ENCODE measurements at regions not wholly inside any gene's neighbourhood (a gene's known extent, or its start where the extent isn't known, plus 50 kb on each side); places are given as distances from the start of the nearest gene placed in this dataset.

DNA sequence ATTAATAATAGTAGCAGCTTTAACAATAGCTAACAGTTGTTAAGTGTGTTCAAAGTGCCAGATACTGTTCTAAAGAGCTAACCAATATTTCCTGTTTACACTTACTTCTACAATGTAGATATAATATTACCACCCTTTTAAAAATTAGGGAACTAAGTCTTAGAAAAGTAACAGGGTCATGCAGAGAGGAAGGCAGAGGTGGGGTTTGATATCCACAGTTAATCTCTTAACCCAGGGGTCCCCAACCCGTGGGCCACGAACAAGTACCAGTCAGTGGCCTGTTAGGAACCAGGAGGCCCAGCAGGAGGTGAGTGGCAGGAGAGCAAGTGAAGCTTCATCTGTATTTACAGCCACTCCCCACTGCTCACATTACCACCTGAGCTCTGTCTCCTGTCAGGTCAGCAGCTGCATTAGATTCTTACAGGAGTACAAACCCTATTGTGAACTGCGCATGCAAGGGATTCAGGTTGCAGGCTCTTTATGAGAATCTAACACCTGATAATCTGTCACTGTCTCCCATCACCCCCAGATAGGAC is 89.1 kb downstream of the ACTL7B start:
- WGBS, 2 experiments: 35 to 40% methylated on average over 3 of the region's 3 CpGs
- H3K36me3 ChIP-seq (ENCODE audit: control insufficient read depth, insufficient read depth, low read length): no peaks in the 10 kb centered on the region
- H3K9me3 ChIP-seq (ENCODE audit: control insufficient read depth, low read length): no peaks in the 10 kb centered on the region
- H3K27ac ChIP-seq (ENCODE audit: insufficient read depth, low read depth, low read length, poor library complexity, severe bottlenecking): no peak overlapping the region
- H3K4me3 ChIP-seq (ENCODE audit: insufficient read depth, low read depth, low read length): no peak overlapping the region
- no peaks in the 10 kb centered on the region for H3K27me3 ChIP-seq (ENCODE audit: control insufficient read depth, insufficient read depth, low read length, poor library complexity, severe bottlenecking)
- no peaks in the 10 kb centered on the region for H3K4me1 ChIP-seq (ENCODE audit: control insufficient read depth, insufficient read depth, low read length)

DNA sequence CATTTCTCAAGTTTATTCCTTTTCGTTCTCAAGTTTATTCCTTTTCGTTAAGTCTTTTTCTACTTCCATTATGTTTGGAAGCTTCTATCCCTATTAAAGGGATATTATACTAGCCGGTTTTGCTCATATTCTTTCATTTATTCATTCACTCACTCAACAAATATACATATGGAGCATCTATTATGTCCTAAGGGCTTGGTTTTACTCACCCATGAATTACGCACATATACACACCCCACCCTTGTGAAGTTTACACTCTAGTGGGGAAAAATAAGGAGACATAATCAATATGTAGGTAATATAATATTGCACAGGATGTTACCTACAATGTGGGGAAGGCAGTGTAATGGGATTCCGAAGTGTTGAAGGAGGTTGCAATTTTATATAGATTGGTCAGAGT is 90.5 kb downstream of the ACTL7B start:
- 93 to 96% methylated on average over 4 of the region's 5 CpGs for WGBS, 2 experiments
- no peaks in the 10 kb centered on the region for H3K27me3 ChIP-seq (ENCODE audit: control insufficient read depth, insufficient read depth, low read length, poor library complexity, severe bottlenecking)
- H3K4me3 ChIP-seq (ENCODE audit: insufficient read depth, low read depth, low read length): no peak overlapping the region
- H3K9me3 ChIP-seq (ENCODE audit: control insufficient read depth, low read length): no peaks in the 10 kb centered on the region
- no peaks in the 10 kb centered on the region for H3K4me1 ChIP-seq (ENCODE audit: control insufficient read depth, insufficient read depth, low read length)
- H3K36me3 ChIP-seq (ENCODE audit: control insufficient read depth, insufficient read depth, low read length): no peaks in the 10 kb centered on the region
- H3K27ac ChIP-seq (ENCODE audit: insufficient read depth, low read depth, low read length, poor library complexity, severe bottlenecking): no peak overlapping the region

DNA sequence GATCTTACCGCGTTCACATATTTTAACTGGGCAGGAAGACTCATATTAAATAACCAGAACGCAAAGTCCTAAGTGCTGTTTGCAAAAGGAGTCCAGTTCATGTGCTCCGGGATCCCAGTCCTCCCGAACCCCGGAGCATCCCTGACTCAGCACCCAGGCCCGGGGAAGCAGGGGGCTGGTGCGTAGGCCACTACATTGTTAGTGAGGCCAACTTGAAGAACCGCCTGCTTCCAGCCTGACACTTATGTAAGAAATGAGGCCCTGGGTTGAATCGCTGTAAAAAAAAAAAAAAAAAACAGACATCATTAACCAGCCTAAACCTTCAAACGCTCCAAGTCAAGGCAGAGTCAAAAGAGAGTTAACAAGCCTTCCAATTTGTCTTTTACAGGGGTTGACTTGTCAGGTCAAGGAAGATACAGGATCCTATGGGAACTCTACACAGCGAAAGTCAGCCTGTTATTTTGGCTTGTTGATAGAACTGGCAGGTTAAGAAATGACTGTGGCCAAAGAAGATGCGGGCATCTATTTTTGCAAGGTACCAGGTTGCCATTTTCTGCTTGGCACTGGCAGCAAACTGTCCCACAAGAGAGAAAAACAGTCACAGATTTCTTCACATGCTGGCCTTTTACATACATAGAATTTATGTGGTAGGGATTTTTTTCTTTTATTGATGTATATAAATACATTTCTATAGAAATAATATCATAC is 93.3 kb downstream of the ACTL7B start:
- H3K4me3 ChIP-seq (ENCODE audit: insufficient read depth, low read depth, low read length): no peak overlapping the region
- WGBS, 2 experiments: 90 to 91% methylated on average over 13 of the region's 13 CpGs
- H3K9me3 ChIP-seq (ENCODE audit: control insufficient read depth, low read length): no peaks in the 10 kb centered on the region
- H3K4me1 ChIP-seq (ENCODE audit: control insufficient read depth, insufficient read depth, low read length): no peaks in the 10 kb centered on the region
- H3K27me3 ChIP-seq (ENCODE audit: control insufficient read depth, insufficient read depth, low read length, poor library complexity, severe bottlenecking): no peaks in the 10 kb centered on the region
- no peaks in the 10 kb centered on the region for H3K36me3 ChIP-seq (ENCODE audit: control insufficient read depth, insufficient read depth, low read length)
- no peak overlapping the region for H3K27ac ChIP-seq (ENCODE audit: insufficient read depth, low read depth, low read length, poor library complexity, severe bottlenecking)

DNA sequence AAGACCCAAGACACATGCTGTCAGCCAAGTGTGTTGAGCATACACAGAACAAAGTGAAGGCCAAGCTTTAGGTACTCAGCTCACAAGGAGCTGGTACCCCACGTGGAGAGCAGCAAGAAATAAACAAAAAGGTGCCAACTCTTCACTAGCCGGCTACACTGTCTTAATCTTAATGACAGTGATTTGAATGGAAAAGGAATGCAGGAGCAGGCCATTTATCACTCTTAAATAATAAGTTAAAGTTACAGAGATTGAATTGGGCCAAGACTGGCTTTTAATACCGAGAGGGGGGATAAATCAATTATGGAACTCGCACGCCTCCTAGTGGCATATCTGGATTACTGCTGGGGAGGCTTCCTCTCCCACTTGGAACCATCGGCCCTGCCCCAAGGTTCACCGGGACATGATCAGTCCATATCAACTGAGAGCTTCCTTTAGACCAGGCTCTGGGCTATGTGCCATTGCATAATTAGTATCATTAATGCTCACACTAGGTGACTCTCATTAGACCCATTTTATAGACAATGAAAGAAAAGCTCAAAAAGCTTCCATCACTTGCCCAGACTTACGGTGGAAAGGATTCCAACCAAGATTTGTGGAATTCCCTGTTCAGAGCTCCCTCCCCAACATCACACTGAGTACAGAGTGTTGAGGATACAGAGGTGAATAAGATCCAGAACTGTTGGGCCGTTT is 94.0 kb downstream of the ACTL7B start:
- H3K9me3 ChIP-seq (ENCODE audit: control insufficient read depth, low read length): no peaks in the 10 kb centered on the region
- H3K4me3 ChIP-seq (ENCODE audit: insufficient read depth, low read depth, low read length): no peak overlapping the region
- 46 to 48% methylated on average over 9 of the region's 9 CpGs for WGBS, 2 experiments
- H3K27ac ChIP-seq (ENCODE audit: insufficient read depth, low read depth, low read length, poor library complexity, severe bottlenecking): no peak overlapping the region
- H3K27me3 ChIP-seq (ENCODE audit: control insufficient read depth, insufficient read depth, low read length, poor library complexity, severe bottlenecking): no peaks in the 10 kb centered on the region
- H3K36me3 ChIP-seq (ENCODE audit: control insufficient read depth, insufficient read depth, low read length): no peaks in the 10 kb centered on the region
- no peaks in the 10 kb centered on the region for H3K4me1 ChIP-seq (ENCODE audit: control insufficient read depth, insufficient read depth, low read length)

DNA sequence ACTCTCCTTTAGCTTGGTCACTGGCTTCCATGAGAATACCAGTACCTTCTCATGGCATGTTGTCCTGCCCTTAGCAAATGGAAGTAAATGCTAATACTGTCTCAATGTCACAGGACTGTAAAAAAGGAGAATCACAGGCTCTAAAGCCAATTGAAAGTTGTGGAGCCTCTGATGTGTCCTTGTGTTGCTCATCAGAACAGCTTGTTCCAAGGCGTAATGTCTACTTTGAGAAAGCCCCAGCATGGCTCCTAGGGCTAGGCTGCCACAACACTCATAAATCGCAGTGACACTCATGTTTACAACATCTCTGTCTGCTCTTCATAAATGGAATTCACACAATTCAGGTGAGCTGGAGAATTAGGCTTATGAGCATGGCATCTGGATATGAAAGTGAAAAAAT is 94.9 kb downstream of the ACTL7B start:
- Histone ChIP-seq H3K4me3 (ENCODE audit: insufficient read depth, low read depth, low read length) (no peak overlapping the region), H3K27me3 (ENCODE audit: control insufficient read depth, insufficient read depth, low read length, poor library complexity, severe bottlenecking) (no peaks in the 10 kb centered on the region), H3K27ac (ENCODE audit: insufficient read depth, low read depth, low read length, poor library complexity, severe bottlenecking) (no peak overlapping the region), H3K4me1 (ENCODE audit: control insufficient read depth, insufficient read depth, low read length) (no peaks in the 10 kb centered on the region), H3K36me3 (ENCODE audit: control insufficient read depth, insufficient read depth, low read length) (no peaks in the 10 kb centered on the region), H3K9me3 (ENCODE audit: control insufficient read depth, low read length) (no peaks in the 10 kb centered on the region)
- WGBS, 2 experiments: 83 to 91% methylated on average over 2 of the region's 2 CpGs

DNA sequence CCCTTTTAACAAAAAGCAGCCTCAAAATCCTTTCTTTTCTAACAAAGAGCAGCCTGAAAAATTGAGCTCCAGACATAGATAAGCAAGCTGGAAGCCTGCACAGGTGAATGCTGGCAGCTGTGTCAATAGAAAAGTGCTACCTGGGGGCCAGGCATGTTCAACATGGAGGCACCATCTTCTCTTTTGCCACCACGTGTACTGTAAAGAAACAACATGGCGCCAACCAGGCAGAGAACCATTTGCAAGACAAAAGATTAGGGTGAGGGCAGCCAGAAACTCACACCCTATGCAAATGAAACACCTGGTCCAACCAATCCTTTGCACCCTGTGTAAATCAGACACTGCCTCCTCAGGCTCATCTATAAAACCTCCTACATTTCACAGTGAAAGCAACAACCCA is 96.0 kb downstream of the ACTL7B start:
- H3K27ac ChIP-seq (ENCODE audit: insufficient read depth, low read depth, low read length, poor library complexity, severe bottlenecking): no peak overlapping the region
- H3K27me3 ChIP-seq (ENCODE audit: control insufficient read depth, insufficient read depth, low read length, poor library complexity, severe bottlenecking): no peaks in the 10 kb centered on the region
- no peaks in the 10 kb centered on the region for H3K9me3 ChIP-seq (ENCODE audit: control insufficient read depth, low read length)
- no peaks in the 10 kb centered on the region for H3K4me1 ChIP-seq (ENCODE audit: control insufficient read depth, insufficient read depth, low read length)
- H3K4me3 ChIP-seq (ENCODE audit: insufficient read depth, low read depth, low read length): no peak overlapping the region
- H3K36me3 ChIP-seq (ENCODE audit: control insufficient read depth, insufficient read depth, low read length): no peaks in the 10 kb centered on the region
- WGBS, 2 experiments: 84 to 88% methylated on average over 2 of the region's 2 CpGs

DNA sequence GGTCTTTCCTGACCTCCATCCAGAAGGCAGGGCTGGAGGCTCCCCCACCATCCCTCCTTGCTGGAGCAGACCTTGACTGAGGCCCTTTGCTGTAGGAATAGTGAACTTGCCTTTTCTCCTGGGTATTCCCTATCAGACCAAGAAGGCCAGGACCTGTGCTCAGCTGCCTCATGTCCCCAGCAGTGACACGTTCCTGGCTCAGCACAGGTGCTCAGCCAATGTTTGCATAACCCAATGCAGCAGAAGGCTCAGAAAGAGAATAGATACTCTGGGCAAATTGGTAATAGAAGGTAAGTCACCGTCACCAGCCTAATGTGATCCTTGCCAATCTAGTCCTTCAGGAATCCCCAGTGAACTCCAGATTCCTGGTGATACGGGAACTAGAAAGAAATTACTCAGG is 96.4 kb downstream of the ACTL7B start:
- Histone ChIP-seq H3K4me3 (ENCODE audit: insufficient read depth, low read depth, low read length) (no peak overlapping the region), H3K27ac (ENCODE audit: insufficient read depth, low read depth, low read length, poor library complexity, severe bottlenecking) (no peak overlapping the region), H3K27me3 (ENCODE audit: control insufficient read depth, insufficient read depth, low read length, poor library complexity, severe bottlenecking) (no peaks in the 10 kb centered on the region), H3K36me3 (ENCODE audit: control insufficient read depth, insufficient read depth, low read length) (no peaks in the 10 kb centered on the region), H3K4me1 (ENCODE audit: control insufficient read depth, insufficient read depth, low read length) (no peaks in the 10 kb centered on the region), H3K9me3 (ENCODE audit: control insufficient read depth, low read length) (no peaks in the 10 kb centered on the region)
- 93 to 96% methylated on average over 3 of the region's 3 CpGs for WGBS, 2 experiments

DNA sequence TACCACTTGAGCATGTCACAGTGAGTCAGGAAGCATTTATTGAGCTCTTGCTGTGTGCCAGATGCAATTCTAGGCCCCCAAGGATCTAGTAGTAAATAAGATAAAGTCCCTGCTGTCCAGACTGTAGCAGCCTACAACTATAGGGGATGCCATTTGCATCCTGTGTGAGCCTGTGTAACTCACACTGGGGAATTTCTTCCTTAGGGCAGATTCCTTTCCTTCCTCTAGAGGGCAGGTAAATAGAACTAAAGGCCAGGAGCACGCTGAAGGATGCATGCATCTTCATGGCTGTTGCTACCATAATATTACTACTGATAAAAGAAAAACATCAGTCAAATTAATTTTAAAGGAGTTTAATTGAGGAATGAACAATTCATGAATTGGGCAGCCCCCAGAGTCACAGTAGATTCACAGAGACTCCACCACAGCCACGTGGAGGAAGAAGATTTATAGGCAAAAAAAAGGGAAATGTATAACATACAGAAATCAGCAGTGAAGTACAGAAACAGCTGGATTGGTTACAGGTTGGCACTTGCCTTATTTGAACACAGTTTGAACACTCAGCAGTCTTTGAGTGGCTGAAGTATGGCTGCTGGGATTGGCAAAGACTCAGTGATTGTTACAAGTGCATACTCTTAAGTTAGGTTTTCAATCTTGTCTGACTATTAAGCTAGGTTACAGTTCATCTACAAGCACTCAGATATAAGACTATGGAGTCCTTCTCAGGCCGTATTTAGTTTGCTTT is 98.9 kb downstream of the ACTL7B start:
- no peaks in the 10 kb centered on the region for H3K36me3 ChIP-seq (ENCODE audit: control insufficient read depth, insufficient read depth, low read length)
- no peaks in the 10 kb centered on the region for H3K27me3 ChIP-seq (ENCODE audit: control insufficient read depth, insufficient read depth, low read length, poor library complexity, severe bottlenecking)
- H3K4me3 ChIP-seq (ENCODE audit: insufficient read depth, low read depth, low read length): no peak overlapping the region
- H3K27ac ChIP-seq (ENCODE audit: insufficient read depth, low read depth, low read length, poor library complexity, severe bottlenecking): no peak overlapping the region
- no peaks in the 10 kb centered on the region for H3K9me3 ChIP-seq (ENCODE audit: control insufficient read depth, low read length)
- 70 to 94% methylated on average over 2 to 3 of the region's 3 CpGs for WGBS, 2 experiments
- H3K4me1 ChIP-seq (ENCODE audit: control insufficient read depth, insufficient read depth, low read length): no peaks in the 10 kb centered on the region

DNA sequence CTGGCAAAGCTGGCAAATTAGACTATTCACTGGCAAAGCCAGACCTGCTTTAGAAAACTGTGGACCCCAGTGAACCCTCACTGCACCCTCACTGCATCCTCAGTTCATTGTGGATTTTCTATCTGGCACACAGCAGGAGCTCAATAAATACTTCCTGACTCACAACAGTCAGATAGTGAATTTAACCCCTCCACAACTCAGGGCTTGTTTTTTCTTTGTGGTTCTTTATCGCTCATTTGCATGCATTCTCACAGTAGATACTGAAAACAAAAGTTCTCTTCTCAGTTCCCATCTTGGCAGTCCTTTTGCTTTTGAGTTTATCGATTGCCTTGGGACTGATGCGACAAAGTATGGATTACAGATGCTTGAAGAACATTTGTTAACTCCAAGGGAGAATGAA is 99.8 kb downstream of the ACTL7B start:
- H3K4me1 ChIP-seq (ENCODE audit: control insufficient read depth, insufficient read depth, low read length): no peaks in the 10 kb centered on the region
- no peaks in the 10 kb centered on the region for H3K27me3 ChIP-seq (ENCODE audit: control insufficient read depth, insufficient read depth, low read length, poor library complexity, severe bottlenecking)
- no peak overlapping the region for H3K4me3 ChIP-seq (ENCODE audit: insufficient read depth, low read depth, low read length)
- H3K36me3 ChIP-seq (ENCODE audit: control insufficient read depth, insufficient read depth, low read length): no peaks in the 10 kb centered on the region
- no peaks in the 10 kb centered on the region for H3K9me3 ChIP-seq (ENCODE audit: control insufficient read depth, low read length)
- no peak overlapping the region for H3K27ac ChIP-seq (ENCODE audit: insufficient read depth, low read depth, low read length, poor library complexity, severe bottlenecking)
- WGBS, 2 experiments: 82 to 87% methylated on average over 3 of the region's 3 CpGs

DNA sequence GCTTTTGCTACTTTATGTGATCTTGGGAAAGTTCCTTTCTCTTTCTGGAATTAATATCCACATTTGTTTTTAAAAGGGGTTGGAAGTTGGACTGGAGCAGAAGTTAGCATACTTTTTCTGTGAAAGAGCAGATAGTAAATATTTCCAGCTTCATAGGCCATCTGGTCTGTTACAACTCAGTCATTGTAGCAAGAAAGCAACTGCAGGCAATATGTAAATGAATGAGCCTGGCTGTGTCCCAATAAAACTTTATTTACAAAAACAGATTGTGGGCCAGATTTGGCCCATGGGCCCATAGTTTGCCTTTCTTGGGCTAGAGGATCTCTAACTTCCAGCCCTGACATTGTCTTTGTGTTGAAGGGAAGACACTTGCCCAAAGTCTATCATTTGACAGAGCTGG is 104.4 kb downstream of the ACTL7B start:
- no peak overlapping the region for H3K4me3 ChIP-seq (ENCODE audit: insufficient read depth, low read depth, low read length)
- H3K27me3 ChIP-seq (ENCODE audit: control insufficient read depth, insufficient read depth, low read length, poor library complexity, severe bottlenecking): no peaks in the 10 kb centered on the region
- H3K4me1 ChIP-seq (ENCODE audit: control insufficient read depth, insufficient read depth, low read length): no peaks in the 10 kb centered on the region
- no peaks in the 10 kb centered on the region for H3K36me3 ChIP-seq (ENCODE audit: control insufficient read depth, insufficient read depth, low read length)
- no peak overlapping the region for H3K27ac ChIP-seq (ENCODE audit: insufficient read depth, low read depth, low read length, poor library complexity, severe bottlenecking)
- H3K9me3 ChIP-seq (ENCODE audit: control insufficient read depth, low read length): no peaks in the 10 kb centered on the region
